Umbilical cord (tissue), 1 donor: ENCODE measurements at regions not wholly inside any gene's neighbourhood (a gene's known extent, or its start where the extent isn't known, plus 50 kb on each side); places are given as distances from the start of the nearest gene placed in this dataset.
A peak's percentile ranks its signal among the peaks of the same experiment; 100 is the strongest.
"Not testable (repeated sequence)": the region's sequence is repeated elsewhere in the genome, so short reads cannot be mapped to it uniquely, and the experiment has no call there.

Experiments
- DNase-seq: peaks from one replicate; pipeline ENCODE4 v3.0.0-alpha.2; 2015; ENCODE audit warnings: low spot score

GRCh38 chr11:37914859-37915258 is 1316.8 kb upstream of the RAG2 start:
- DNase-seq = no peak

GRCh38 chr11:37908219-37908548 is 1310.1 kb upstream of the RAG2 start:
- no peak for DNase-seq

- no peak for DNase-seq
Observed at GRCh38 chr11:37907436-37908218, 1309.6 kb upstream of the RAG2 start.

GRCh38 chr11:37905707-37906417 is 1307.8 kb upstream of the RAG2 start:
- DNase-seq = no peak

- no peak for DNase-seq
Observed at GRCh38 chr11:37896016-37896415, 1298.0 kb upstream of the RAG2 start.

- no peak for DNase-seq
Observed at GRCh38 chr11:37881741-37882140, 1283.7 kb upstream of the RAG2 start.

GRCh38 chr11:37861671-37862070 is 1263.6 kb upstream of the RAG2 start:
- DNase-seq = no peak

- not testable (repeated sequence) for DNase-seq
Observed at GRCh38 chr11:37858806-37859537, 1260.9 kb upstream of the RAG2 start.

GRCh38 chr11:37858398-37858797 is 1260.4 kb upstream of the RAG2 start:
- no peak for DNase-seq

GRCh38 chr11:37857726-37858125 is 1259.7 kb upstream of the RAG2 start:
- no peak for DNase-seq

GRCh38 chr11:37849706-37850105 is 1251.7 kb upstream of the RAG2 start:
- peak; percentile 24 for DNase-seq

GRCh38 chr11:37843603-37844002 is 1245.6 kb upstream of the RAG2 start:
- no peak for DNase-seq

- no peak for DNase-seq
Observed at GRCh38 chr11:37841016-37841415, 1243.0 kb upstream of the RAG2 start.

- not testable (repeated sequence) for DNase-seq
Observed at GRCh38 chr11:37840345-37840744, 1242.3 kb upstream of the RAG2 start.

- DNase-seq = no peak
Observed at GRCh38 chr11:37830529-37830928, 1232.5 kb upstream of the RAG2 start.

GRCh38 chr11:37817727-37818270 is 1219.8 kb upstream of the RAG2 start:
- no peak for DNase-seq

GRCh38 chr11:37812281-37812880 is 1214.3 kb upstream of the RAG2 start:
- DNase-seq = no peak

GRCh38 chr11:37811349-37811748 is 1213.3 kb upstream of the RAG2 start:
- DNase-seq = no peak

GRCh38 chr11:37804666-37805065 is 1206.6 kb upstream of the RAG2 start:
- DNase-seq = no peak

- no peak for DNase-seq
Observed at GRCh38 chr11:37788141-37788877, 1190.3 kb upstream of the RAG2 start.

GRCh38 chr11:37786214-37786755 is 1188.2 kb upstream of the RAG2 start:
- no peak for DNase-seq
